ENCODE measurements at regions not wholly inside any gene's neighbourhood (a gene's known extent, or its start where the extent isn't known, plus 50 kb on each side); places are given as distances from the start of the nearest gene placed in this dataset.

- TF ChIP-seq ESRRA (IDR thresholded peaks at IDR 0.05; ENCODE audit: borderline replicate concordance, low read length) (no peak), TP53 (CRISPR knock-in tag; IDR thresholded peaks at IDR 0.05) (no peak), CTCF (IDR thresholded peaks at IDR 0.05) (no peak), GATA3 (IDR thresholded peaks at IDR 0.05; ENCODE audit: borderline replicate concordance) (no peak), FOXS1 (CRISPR knock-in tag; IDR thresholded peaks at IDR 0.05) (no peak), PBX3 (IDR thresholded peaks at IDR 0.05) (no peak), KDM1A (IDR thresholded peaks at IDR 0.05; ENCODE audit: low read depth) (no peak), HOXB5 (CRISPR knock-in tag; IDR thresholded peaks at IDR 0.05) (no peak), BHLHE40 (IDR thresholded peaks at IDR 0.05; ENCODE audit: low read depth, low read length) (no peak), E2F6 (IDR thresholded peaks at IDR 0.05; ENCODE audit: borderline replicate concordance, low read depth) (no peak), MAX (IDR thresholded peaks at IDR 0.05) (no peak), ELK1 (IDR thresholded peaks at IDR 0.05; ENCODE audit: low read depth, low read length) (no peak), RCOR1 (IDR thresholded peaks at IDR 0.05; ENCODE audit: low read depth, low read length) (no peak), HEYL (CRISPR knock-in tag; IDR thresholded peaks at IDR 0.05) (no peak), RNF2 (IDR thresholded peaks at IDR 0.05; ENCODE audit: borderline replicate concordance, low read depth) (no peak), EHMT2 (IDR thresholded peaks at IDR 0.05; ENCODE audit: low read depth) (no peak), HMGXB4 (CRISPR knock-in tag; IDR thresholded peaks at IDR 0.05; ENCODE audit: borderline replicate concordance) (no peak), ZC3H11A (IDR thresholded peaks at IDR 0.05) (no peak)
- Histone ChIP-seq H3K9me3 (no peaks in the 10 kb centered on the region; the same call in 2 of the 3 replicates), H3K4me1 (no peaks in the 10 kb centered on the region), H3K4me2 (no peak overlapping the region), H3K4me3 (no peak overlapping the region), H3K27ac (no peak overlapping the region)
- FAIRE-seq, result no peak
- ATAC-seq, result no peak
- CTCF ChIA-PET, result interaction anchor here (0.9 kb wide), 1 partner anchor 8 kb away, joined by 3 read pairs; no protein-coding TSS in a partner anchor
- POLR2A ChIA-PET, result no interaction called here
- 24% methylated on average over 8 of the region's 8 CpGs for WGBS (ENCODE audit: missing lambda C conversion rate)
- no peak for DNase-seq (ENCODE audit: low read depth in 1 of 2, low spot score in 1 of 2)
Observed at GRCh38 chr12:33531261-33531660, 91.6 kb upstream of the SYT10 start.

GRCh38 chr12:33533527-33533926 is 93.9 kb upstream of the SYT10 start:
- 47% methylated on average over 1 of the region's 1 CpG for WGBS (ENCODE audit: missing lambda C conversion rate)
- H3K4me1 ChIP-seq, result no peaks in the 10 kb centered on the region
- ATAC-seq (no peak), DNase-seq (ENCODE audit: low read depth in 1 of 2, low spot score in 1 of 2) (no peak), FAIRE-seq (no peak)
- TF ChIP-seq ZC3H11A (IDR thresholded peaks at IDR 0.05) (peak; percentile 71), FOXS1 (CRISPR knock-in tag; IDR thresholded peaks at IDR 0.05) (no peak)
- H3K4me3 ChIP-seq, result no peak overlapping the region
- H3K9me3 ChIP-seq, result no peaks in the 10 kb centered on the region; the same call in 2 of the 3 replicates
- no peak overlapping the region for H3K27ac ChIP-seq
- POLR2A ChIA-PET, result no interaction called here
- H3K4me2 ChIP-seq, result no peak overlapping the region
- CTCF ChIA-PET, result no interaction called here
